ENCODE measurements at regions not wholly inside any gene's neighbourhood (a gene's known extent, or its start where the extent isn't known, plus 50 kb on each side); places are given as distances from the start of the nearest gene placed in this dataset.

DNA sequence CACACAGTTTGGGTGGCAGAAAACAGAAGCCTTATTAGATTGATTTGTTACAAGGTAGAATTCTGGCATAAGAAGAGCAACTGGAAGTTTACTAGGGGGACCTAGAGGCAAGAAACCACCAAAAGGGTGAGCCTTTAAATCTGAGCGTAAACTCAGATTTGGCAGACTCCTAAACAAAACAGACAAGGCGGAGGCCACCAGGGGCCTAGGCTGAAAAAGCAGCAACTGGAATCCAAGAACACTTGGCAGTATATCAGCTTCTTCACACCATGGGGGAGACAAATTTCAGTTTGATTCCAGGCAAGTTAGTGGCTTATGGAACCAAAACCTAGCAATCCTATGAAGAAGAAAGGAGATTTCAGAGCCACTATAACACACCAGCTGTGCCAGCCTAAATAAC is 220.0 kb downstream of the C3orf38 start:
- TF ChIP-seq, protein P1, sequence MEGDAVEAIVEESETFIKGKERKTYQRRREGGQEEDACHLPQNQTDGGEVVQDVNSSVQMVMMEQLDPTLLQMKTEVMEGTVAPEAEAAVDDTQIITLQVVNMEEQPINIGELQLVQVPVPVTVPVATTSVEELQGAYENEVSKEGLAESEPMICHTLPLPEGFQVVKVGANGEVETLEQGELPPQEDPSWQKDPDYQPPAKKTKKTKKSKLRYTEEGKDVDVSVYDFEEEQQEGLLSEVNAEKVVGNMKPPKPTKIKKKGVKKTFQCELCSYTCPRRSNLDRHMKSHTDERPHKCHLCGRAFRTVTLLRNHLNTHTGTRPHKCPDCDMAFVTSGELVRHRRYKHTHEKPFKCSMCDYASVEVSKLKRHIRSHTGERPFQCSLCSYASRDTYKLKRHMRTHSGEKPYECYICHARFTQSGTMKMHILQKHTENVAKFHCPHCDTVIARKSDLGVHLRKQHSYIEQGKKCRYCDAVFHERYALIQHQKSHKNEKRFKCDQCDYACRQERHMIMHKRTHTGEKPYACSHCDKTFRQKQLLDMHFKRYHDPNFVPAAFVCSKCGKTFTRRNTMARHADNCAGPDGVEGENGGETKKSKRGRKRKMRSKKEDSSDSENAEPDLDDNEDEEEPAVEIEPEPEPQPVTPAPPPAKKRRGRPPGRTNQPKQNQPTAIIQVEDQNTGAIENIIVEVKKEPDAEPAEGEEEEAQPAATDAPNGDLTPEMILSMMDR (conservative IDR thresholded peaks at IDR 0.05 in 1 of 2, IDR thresholded peaks at IDR 0.05 in 1 of 2; ENCODE audit: low read depth in 1 of 2, low read length in 2 of 2), result no peak
- TF ChIP-seq EZH2 (IDR thresholded peaks at IDR 0.05; ENCODE audit: low read length, missing control alignments), result no peak
